GM18870 (cell line): ENCODE measurements at regions not wholly inside any gene's neighbourhood (a gene's known extent, or its start where the extent isn't known, plus 50 kb on each side); places are given as distances from the start of the nearest gene placed in this dataset.

ENCODE experiments used
- ATAC-seq: cut with Tn5 transposase; IDR thresholded peaks from one replicate; pipeline ENCODE4 v1.9.1; 2021; ENCODE audit warnings: moderate library complexity; ENCODE audit not compliant: unreplicated experiment

GRCh38 chr16:65500007-65500406, 378.1 kb upstream of the CDH11 start:
- ATAC-seq, result no peak

- ATAC-seq, result no peak
Measured at GRCh38 chr16:65499566-65499965, 377.7 kb upstream of the CDH11 start.

- no peak for ATAC-seq
Measured at GRCh38 chr16:65497571-65497970, 375.7 kb upstream of the CDH11 start.

- ATAC-seq, result no peak
Measured at GRCh38 chr16:65495106-65495505, 373.2 kb upstream of the CDH11 start.

GRCh38 chr16:65494609-65495008, 372.7 kb upstream of the CDH11 start:
- no peak for ATAC-seq

GRCh38 chr16:65494080-65494479, 372.2 kb upstream of the CDH11 start:
- ATAC-seq, result no peak

- ATAC-seq, result no peak
Measured at GRCh38 chr16:65490286-65490685, 368.4 kb upstream of the CDH11 start.

- ATAC-seq, result no peak
Measured at GRCh38 chr16:65489531-65490023, 367.7 kb upstream of the CDH11 start.

- no peak for ATAC-seq
Measured at GRCh38 chr16:65487231-65487630, 365.4 kb upstream of the CDH11 start.

GRCh38 chr16:65481956-65482355, 360.1 kb upstream of the CDH11 start:
- no peak for ATAC-seq

GRCh38 chr16:65480281-65481091, 358.6 kb upstream of the CDH11 start:
- ATAC-seq, result no peak

GRCh38 chr16:65476448-65476955, 354.6 kb upstream of the CDH11 start:
- no peak for ATAC-seq

- ATAC-seq, result no peak
Measured at GRCh38 chr16:65473699-65474098, 351.8 kb upstream of the CDH11 start.

- ATAC-seq, result no peak
Measured at GRCh38 chr16:65469116-65469515, 347.3 kb upstream of the CDH11 start.

- no peak for ATAC-seq
Measured at GRCh38 chr16:65468133-65468532, 346.3 kb upstream of the CDH11 start.

GRCh38 chr16:65463652-65464260, 341.9 kb upstream of the CDH11 start:
- ATAC-seq, result no peak

GRCh38 chr16:65457084-65457483, 335.2 kb upstream of the CDH11 start:
- ATAC-seq, result no peak

- no peak for ATAC-seq
Measured at GRCh38 chr16:65455761-65456160, 333.9 kb upstream of the CDH11 start.

GRCh38 chr16:65453646-65454045, 331.8 kb upstream of the CDH11 start:
- ATAC-seq, result no peak

GRCh38 chr16:65449526-65449925, 327.7 kb upstream of the CDH11 start:
- no peak for ATAC-seq

- no peak for ATAC-seq
Measured at GRCh38 chr16:65446427-65446826, 324.6 kb upstream of the CDH11 start.
